NB4 (cell line): ENCODE measurements at regions not wholly inside any gene's neighbourhood (a gene's known extent, or its start where the extent isn't known, plus 50 kb on each side); places are given as distances from the start of the nearest gene placed in this dataset.

Experiments
- DNase-seq: peaks from one replicate; pipeline ENCODE4 v3.0.0; 2010; ENCODE audit warnings: low read depth
- H3K4me3 ChIP-seq: one replicate; pipeline ENCODE4 v1.5.1; 2011; ENCODE audit warnings: mild to moderate bottlenecking, low read depth, low read length, moderate library complexity
- MYC ChIP-seq: IDR thresholded peaks from 2 replicates; pipeline ENCODE4 v1.6.1; 2011; ENCODE audit warnings: low read depth, low read length
- POLR2A ChIP-seq: IDR thresholded peaks from 2 replicates; pipeline ENCODE4 v1.6.1; 2011; ENCODE audit warnings: mild to moderate bottlenecking; ENCODE audit not compliant: insufficient read length; ENCODE audit errors: extremely low read depth
- TF ChIP-seq, protein P1 (sequence below): IDR thresholded peaks from 2 replicates; pipeline ENCODE4 v1.6.1; 2011; ENCODE audit warnings: low read depth, low read length
- TF ChIP-seq, protein P2 (sequence below): IDR thresholded peaks from one replicate; pipeline ENCODE4 v1.5.1; 2012; ENCODE audit warnings: low read depth, low read length

- DNase-seq, result no peak
- no peak overlapping the region for H3K4me3 ChIP-seq
Observed at GRCh38 chr19:32181216-32181920, 164.0 kb upstream of the ZNF507 start.

GRCh38 chr19:32186542-32187330, 158.7 kb upstream of the ZNF507 start:
- TF ChIP-seq POLR2A (no peak), MYC (no peak)
- TF ChIP-seq, protein P1, sequence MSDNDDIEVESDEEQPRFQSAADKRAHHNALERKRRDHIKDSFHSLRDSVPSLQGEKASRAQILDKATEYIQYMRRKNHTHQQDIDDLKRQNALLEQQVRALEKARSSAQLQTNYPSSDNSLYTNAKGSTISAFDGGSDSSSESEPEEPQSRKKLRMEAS, result no peak
- TF ChIP-seq, protein P2, sequence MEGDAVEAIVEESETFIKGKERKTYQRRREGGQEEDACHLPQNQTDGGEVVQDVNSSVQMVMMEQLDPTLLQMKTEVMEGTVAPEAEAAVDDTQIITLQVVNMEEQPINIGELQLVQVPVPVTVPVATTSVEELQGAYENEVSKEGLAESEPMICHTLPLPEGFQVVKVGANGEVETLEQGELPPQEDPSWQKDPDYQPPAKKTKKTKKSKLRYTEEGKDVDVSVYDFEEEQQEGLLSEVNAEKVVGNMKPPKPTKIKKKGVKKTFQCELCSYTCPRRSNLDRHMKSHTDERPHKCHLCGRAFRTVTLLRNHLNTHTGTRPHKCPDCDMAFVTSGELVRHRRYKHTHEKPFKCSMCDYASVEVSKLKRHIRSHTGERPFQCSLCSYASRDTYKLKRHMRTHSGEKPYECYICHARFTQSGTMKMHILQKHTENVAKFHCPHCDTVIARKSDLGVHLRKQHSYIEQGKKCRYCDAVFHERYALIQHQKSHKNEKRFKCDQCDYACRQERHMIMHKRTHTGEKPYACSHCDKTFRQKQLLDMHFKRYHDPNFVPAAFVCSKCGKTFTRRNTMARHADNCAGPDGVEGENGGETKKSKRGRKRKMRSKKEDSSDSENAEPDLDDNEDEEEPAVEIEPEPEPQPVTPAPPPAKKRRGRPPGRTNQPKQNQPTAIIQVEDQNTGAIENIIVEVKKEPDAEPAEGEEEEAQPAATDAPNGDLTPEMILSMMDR, result no peak
- no peak for DNase-seq
- no peak overlapping the region for H3K4me3 ChIP-seq

More at GRCh38 chr19:32181216-32181920, 164.0 kb upstream of the ZNF507 start:
- no peak for TF ChIP-seq MYC
- TF ChIP-seq, protein P1, result no peak
- TF ChIP-seq, protein P2, result no peak

GRCh38 chr19:32188921-32189320, 156.5 kb upstream of the ZNF507 start:
- no peak overlapping the region for H3K4me3 ChIP-seq
- TF ChIP-seq, protein P2, result no peak
- TF ChIP-seq, protein P1, result no peak
- TF ChIP-seq POLR2A (no peak), MYC (no peak)
- DNase-seq, result no peak

DNA sequence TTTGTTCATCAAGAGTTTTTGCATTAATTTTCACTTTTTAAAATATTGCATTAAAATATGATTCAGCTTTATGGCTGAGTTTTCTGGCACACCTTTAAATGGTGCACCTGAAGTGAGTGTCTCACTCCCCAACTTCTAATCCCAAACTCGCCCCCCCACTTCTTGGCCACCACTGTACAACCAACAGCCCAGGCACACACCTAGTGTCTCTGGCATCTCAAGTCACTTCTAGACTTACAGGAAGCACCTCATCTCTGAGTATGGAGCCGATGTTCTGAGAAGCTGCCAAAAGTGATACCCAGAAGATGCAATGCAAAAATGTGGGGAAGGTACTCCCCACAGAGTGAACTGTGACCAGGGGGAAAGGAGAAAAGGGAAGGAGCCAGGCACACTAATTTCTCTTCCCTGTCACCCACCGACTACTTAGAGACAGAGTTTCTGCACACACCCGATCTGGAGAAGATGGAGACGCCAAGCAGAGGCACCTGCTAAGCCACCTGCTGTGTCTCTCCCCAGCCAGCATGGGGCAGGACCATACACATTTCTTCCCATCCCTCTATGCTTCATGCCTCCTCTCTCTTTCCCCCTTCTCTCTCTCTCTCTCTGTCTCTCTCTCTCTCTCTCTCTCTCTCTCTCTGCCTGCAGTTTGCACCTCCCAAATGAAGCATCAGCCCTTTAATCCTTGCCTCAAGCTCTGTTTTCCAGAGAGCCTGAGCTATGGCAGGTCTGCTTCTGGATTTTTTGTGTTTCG, 155.3 kb upstream of the ZNF507 start:
- no peak for TF ChIP-seq MYC
- TF ChIP-seq POLR2A, result no peak
- TF ChIP-seq, protein P2, result no peak
- TF ChIP-seq, protein P1, result no peak
- no peak for DNase-seq
- no peak overlapping the region for H3K4me3 ChIP-seq

DNA sequence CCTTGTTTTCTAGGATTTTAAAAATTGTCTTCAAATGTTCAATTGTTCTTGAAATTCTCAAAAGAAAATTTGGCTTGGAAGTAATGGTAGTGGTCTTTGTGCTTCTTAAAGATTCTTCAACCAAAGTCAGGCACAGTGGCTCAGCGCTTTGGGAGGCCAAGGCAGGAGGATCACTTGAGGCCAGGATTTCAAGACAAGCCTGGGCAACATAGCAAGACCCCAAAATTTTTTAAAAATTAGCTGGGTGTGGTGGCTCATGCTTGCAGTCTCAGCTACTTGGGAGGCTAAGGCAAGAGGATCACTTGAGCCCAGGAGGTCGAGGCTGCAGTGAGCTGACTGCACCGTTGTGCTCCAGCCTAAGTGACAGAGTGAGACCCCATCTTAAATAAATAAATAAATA, 153.5 kb upstream of the ZNF507 start:
- DNase-seq, result no peak
- no peak overlapping the region for H3K4me3 ChIP-seq
- TF ChIP-seq, protein P1, result no peak
- no peak for TF ChIP-seq MYC
- no peak for TF ChIP-seq POLR2A
- TF ChIP-seq, protein P2, result no peak
